ENCODE measurements at regions not wholly inside any gene's neighbourhood (a gene's known extent, or its start where the extent isn't known, plus 50 kb on each side); places are given as distances from the start of the nearest gene placed in this dataset.

GRCh38 chr16:80377096-80377956 is 163.5 kb upstream of the DYNLRB2 start:
- TF ChIP-seq ZFX (IDR thresholded peaks at IDR 0.05) = no peak
- TF ChIP-seq CTCF (conservative IDR thresholded peaks at IDR 0.05) = no peak
- no peak overlapping the region for H3K27ac ChIP-seq

GRCh38 chr16:80375973-80376372 is 164.8 kb upstream of the DYNLRB2 start:
- TF ChIP-seq ZFX (IDR thresholded peaks at IDR 0.05) (no peak), CTCF (conservative IDR thresholded peaks at IDR 0.05) (no peak)
- H3K27ac ChIP-seq = no peak overlapping the region

GRCh38 chr16:80375513-80375912 is 165.3 kb upstream of the DYNLRB2 start:
- no peak overlapping the region for H3K27ac ChIP-seq
- TF ChIP-seq CTCF (conservative IDR thresholded peaks at IDR 0.05) = no peak
- TF ChIP-seq ZFX (IDR thresholded peaks at IDR 0.05) = no peak

GRCh38 chr16:80372341-80372740 is 168.5 kb upstream of the DYNLRB2 start:
- H3K27ac ChIP-seq = no peak overlapping the region
- TF ChIP-seq ZFX (IDR thresholded peaks at IDR 0.05) (no peak), CTCF (conservative IDR thresholded peaks at IDR 0.05) (no peak)

- TF ChIP-seq CTCF (conservative IDR thresholded peaks at IDR 0.05) (peak; percentile 61), ZFX (IDR thresholded peaks at IDR 0.05) (no peak)
- H3K27ac ChIP-seq = no peak overlapping the region
Observed at GRCh38 chr16:80369138-80369958, 171.4 kb upstream of the DYNLRB2 start.

- H3K27ac ChIP-seq = no peak overlapping the region
- TF ChIP-seq ZFX (IDR thresholded peaks at IDR 0.05) (no peak), CTCF (conservative IDR thresholded peaks at IDR 0.05) (no peak)
Observed at GRCh38 chr16:80367037-80367658, 173.6 kb upstream of the DYNLRB2 start.

Data from C4-2B (cell line).